K562 (cell line): ENCODE measurements at regions not wholly inside any gene's neighbourhood (a gene's known extent, or its start where the extent isn't known, plus 50 kb on each side); places are given as distances from the start of the nearest gene placed in this dataset.
"Not testable (repeated sequence)": the region's sequence is repeated elsewhere in the genome, so short reads cannot be mapped to it uniquely, and the experiment has no call there.

ENCODE experiments used
- ATAC-seq: fragments of 200-7000 bp; cut with Tn5 transposase; 3 replicates; pipeline ENCODE4 v1.9.1; 2020; ENCODE audit warnings: moderate library complexity
- BruUV-seq: library from RNA; stranded (reverse); fragments of 400-500 nt; replicated peaks from 2 replicates; lab custom pipeline; 2021; lab: Mats Ljungman, UMichigan
- CTCF ChIA-PET: fragments of 300-600 bp; formaldehyde crosslinking; extraction: SDS; loops from one replicate; lab custom pipeline; 2021; ENCODE audit warnings: low intra/inter-chr PET ratio; lab: Yijun Ruan, JAX
- POLR2A ChIA-PET: fragments of 300-600, 350-650 bp; sonication (Branson Sonifier 250); formaldehyde crosslinking; extraction: SDS; loops from one replicate; lab custom pipeline; 2021; ENCODE audit warnings: antibody characterized with exemption, inconsistent platforms; lab: Yijun Ruan, JAX
- DNase-seq, 4 experiments: peaks; one replicate each; pipeline versions ENCODE4 v3.0.0 to v3.0.0-alpha.2; 2011 to 2018; ENCODE audit warnings: low spot score in 3 of 4, mixed read lengths in 3 of 4; ENCODE audit errors: extremely low read depth in 1 of 4
- FAIRE-seq: peaks from 2 replicates; lab custom pipeline; 2011; peaks lifted over from hg19 to GRCh38; lab: Jason Lieb, UNC
- H2AFZ ChIP-seq: 2 replicates; pipeline ENCODE4 v1.6.0; 2011; ENCODE audit warnings: low read depth, low read length, control low read depth, inconsistent platforms
- H3K27ac ChIP-seq: fragments of 200-600 bp; 3 replicates; pipeline ENCODE4 v1.8.0; 2011; ENCODE audit warnings: low read depth, mild to moderate bottlenecking, control low read depth, inconsistent platforms, low read length, moderate library complexity, mixed read lengths; ENCODE audit errors: extremely low read depth
- H3K27me3 ChIP-seq, 2 experiments: fragments of 300-600 bp in 1 of 2; 2 replicates in 1 of 2; 3 replicates in 1 of 2; pipeline versions ENCODE4 v1.6.0 to v1.8.0; 2011; ENCODE audit warnings: inconsistent platforms in 2 of 2, low read length in 2 of 2, mild to moderate bottlenecking in 1 of 2, mixed read lengths in 1 of 2, moderate library complexity in 1 of 2; ENCODE audit not compliant: control insufficient read depth in 2 of 2, insufficient read depth in 2 of 2
- H3K36me3 ChIP-seq: fragments of 300-600 bp; 3 replicates; pipeline ENCODE4 v1.8.0; 2011; ENCODE audit warnings: mild to moderate bottlenecking, low read length, inconsistent platforms; ENCODE audit not compliant: control insufficient read depth, insufficient read depth
- H3K4me1 ChIP-seq, 2 experiments: fragments of 200-600 bp in 1 of 2; replicated peaks in 1 of 2; 2 replicates in 1 of 2; 3 replicates in 1 of 2; pipeline versions ENCODE4 v1.5.1 to v1.8.0; 2011; ENCODE audit warnings: inconsistent platforms in 2 of 2, low read length in 2 of 2, mild to moderate bottlenecking in 1 of 2, mixed read lengths in 1 of 2, moderate library complexity in 1 of 2; ENCODE audit not compliant: control insufficient read depth in 2 of 2, insufficient read depth in 2 of 2
- H3K4me2 ChIP-seq: 2 replicates; pipeline ENCODE4 v1.6.1; 2011; ENCODE audit warnings: low read length, control low read depth, inconsistent platforms, mixed read lengths; ENCODE audit not compliant: insufficient read depth
- H3K4me3 ChIP-seq: fragments of 200-600 bp; sonication (generic), shearing (Covaris generic); 2 replicates; pipeline ENCODE4 v1.5.1; 2016; ENCODE audit warnings: control low read depth, inconsistent platforms
- H3K79me2 ChIP-seq: fragments of 200-600 bp; 3 replicates; pipeline ENCODE4 v1.8.0; 2011; ENCODE audit warnings: low read length, inconsistent platforms; ENCODE audit not compliant: control insufficient read depth, insufficient read depth
- H3K9ac ChIP-seq, 2 experiments: 2 replicates each; pipeline versions ENCODE4 v1.6.0 to v1.6.1; 2011; ENCODE audit warnings: low read depth in 2 of 2, low read length in 2 of 2, control low read depth in 1 of 2, inconsistent platforms in 1 of 2, mild to moderate bottlenecking in 1 of 2, mixed read lengths in 1 of 2; ENCODE audit not compliant: insufficient read depth in 1 of 2
- H3K9me1 ChIP-seq: one replicate; pipeline ENCODE4 v1.6.0; 2011; ENCODE audit warnings: inconsistent platforms, mild to moderate bottlenecking, low read length, moderate library complexity; ENCODE audit not compliant: control insufficient read depth, insufficient read depth
- H3K9me3 ChIP-seq: replicated peaks from 2 replicates; pipeline ENCODE4 v1.5.1; 2011; ENCODE audit warnings: low read depth, low read length, inconsistent platforms; ENCODE audit not compliant: control insufficient read depth, insufficient read depth
- H4K20me1 ChIP-seq: replicated peaks from 2 replicates; pipeline ENCODE4 v1.6.1; 2011; ENCODE audit warnings: low read length, inconsistent platforms, mixed read lengths; ENCODE audit not compliant: control insufficient read depth, insufficient read depth
- CTBP1 ChIP-seq: fragments of 450-650 bp; IDR thresholded peaks from 2 replicates; pipeline ENCODE4 v1.6.1; 2016; ENCODE audit warnings: borderline replicate concordance
- GABPA ChIP-seq: fragments of 200-800 bp; sonication (Bioruptor generic); conservative IDR thresholded peaks from 2 replicates; pipeline ENCODE4 v1.6.1; 2016; ENCODE audit warnings: low read depth, missing genetic modification characterization, missing compliant biosample characterization
- KDM1A ChIP-seq, 2 experiments: fragments of 450-650 bp; IDR thresholded peaks; 2 replicates each; pipeline ENCODE4 v1.6.1; 2016; ENCODE audit warnings: mild to moderate bottlenecking in 2 of 2
- MED1 ChIP-seq: sonication (generic); formaldehyde crosslinking; IDR thresholded peaks from 2 replicates; pipeline ENCODE4 v1.8.1; 2023; ENCODE audit warnings: missing genetic modification reagents, borderline replicate concordance
- NR2F6 ChIP-seq: fragments of 450-650 bp; formaldehyde crosslinking; IDR thresholded peaks from 2 replicates; pipeline ENCODE4 v1.4.0; 2020; ENCODE audit warnings: mild to moderate bottlenecking
- RBBP5 ChIP-seq: fragments of 200-600 bp; sonication (generic); IDR thresholded peaks from 2 replicates; pipeline ENCODE4 v1.6.1; 2012; ENCODE audit warnings: borderline replicate concordance, mild to moderate bottlenecking, low read length, control low read depth, inconsistent platforms; ENCODE audit not compliant: insufficient read depth, poor library complexity, severe bottlenecking
- SAFB2 ChIP-seq: fragments of 200-400 bp; formaldehyde crosslinking; IDR thresholded peaks from 2 replicates; pipeline ENCODE4 v1.6.1; 2018; ENCODE audit warnings: borderline replicate concordance, low read length, low read depth, moderate library complexity; ENCODE audit not compliant: severe bottlenecking
- STAG1 ChIP-seq: sonication (generic); formaldehyde crosslinking; IDR thresholded peaks from 2 replicates; pipeline ENCODE4 v1.5.0; 2020; ENCODE audit warnings: missing genetic modification reagents, borderline replicate concordance
- THRA ChIP-seq: fragments of 450-650 bp; IDR thresholded peaks from 2 replicates; pipeline ENCODE4 v1.6.1; 2017; ENCODE audit warnings: mild to moderate bottlenecking, moderate library complexity
- WGBS: fragments of 100-300 bp; shearing (Covaris generic); methylation state at CpG from one replicate; pipeline ENCODE4 v1.1.6; 2016; ENCODE audit warnings: low coverage, mixed read lengths; ENCODE audit not compliant: insufficient coverage; ENCODE audit errors: missing lambda C conversion rate; 5-methylcytosine and 5-hydroxymethylcytosine counted together
- in situ Hi-C: fragments of 300-500 bp; cut with MboI; formaldehyde crosslinking; loops from 4 replicates; pipeline ENCODE4 v1.15.0; 2018; ENCODE audit warnings: inconsistent platforms, mixed read lengths
- intact Hi-C: fragments of 100-400 bp; cut with micrococcal nuclease; formaldehyde crosslinking; loops from 2 replicates; pipeline ENCODE4 v1.14.2; 2022
- TF ChIP-seq, protein P1 (sequence below): fragments of 250-450 bp; sonication (Bioruptor Pico); IDR thresholded peaks from 2 replicates; pipeline ENCODE4 v1.5.0; 2021

DNA sequence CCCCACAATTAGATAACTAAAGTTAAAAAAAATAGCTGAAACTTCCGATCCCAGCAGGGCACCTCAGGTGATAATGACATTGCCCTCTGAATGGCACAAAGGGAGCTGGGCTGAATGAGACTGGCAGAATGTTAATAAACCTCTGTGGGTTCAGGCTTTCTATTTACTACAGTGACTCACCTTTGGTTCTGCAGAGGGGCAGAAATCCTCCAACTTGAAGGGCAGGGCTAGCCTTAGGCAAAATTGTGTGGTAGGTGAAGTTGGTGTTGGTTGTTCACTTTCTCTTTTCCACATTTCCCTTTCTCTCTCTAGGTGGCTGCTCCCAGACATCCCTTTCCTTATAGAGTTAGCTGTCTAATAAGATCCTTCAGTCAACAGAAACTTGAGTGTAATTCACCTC lies 625.2 kb downstream of the EPM2A start:
- H3K4me1 ChIP-seq, result no peaks in the 10 kb centered on the region
- H3K36me3 ChIP-seq, result no peaks in the 10 kb centered on the region
- no peak overlapping the region for H3K4me2 ChIP-seq
- intact Hi-C loops, result no loop called here
- H3K27ac ChIP-seq, result no peak overlapping the region
- 0% methylated on average over 1 of the region's 1 CpG for WGBS
- no peak overlapping the region for H3K9ac ChIP-seq
- no peaks in the 10 kb centered on the region for H3K79me2 ChIP-seq
- no peak for FAIRE-seq
- TF ChIP-seq RBBP5, result no peak
- no peak for TF ChIP-seq CTBP1
- TF ChIP-seq KDM1A (IDR thresholded peaks at IDR 0.05), result no peak
- TF ChIP-seq SAFB2, result no peak
- TF ChIP-seq GABPA (tag), result no peak
- TF ChIP-seq STAG1 (CRISPR knock-in tag), result no peak
- TF ChIP-seq, protein P1, sequence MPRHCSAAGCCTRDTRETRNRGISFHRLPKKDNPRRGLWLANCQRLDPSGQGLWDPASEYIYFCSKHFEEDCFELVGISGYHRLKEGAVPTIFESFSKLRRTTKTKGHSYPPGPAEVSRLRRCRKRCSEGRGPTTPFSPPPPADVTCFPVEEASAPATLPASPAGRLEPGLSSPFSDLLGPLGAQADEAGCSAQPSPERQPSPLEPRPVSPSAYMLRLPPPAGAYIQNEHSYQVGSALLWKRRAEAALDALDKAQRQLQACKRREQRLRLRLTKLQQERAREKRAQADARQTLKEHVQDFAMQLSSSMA, result no peak
- no peak for TF ChIP-seq MED1 (CRISPR knock-in tag)
- no peak for TF ChIP-seq THRA
- no peak for TF ChIP-seq NR2F6
- no peak for DNase-seq
- no peaks in the 10 kb centered on the region for H3K27me3 ChIP-seq
- no peak overlapping the region for H2AFZ ChIP-seq
- no peaks in the 10 kb centered on the region for H3K9me3 ChIP-seq
- POLR2A ChIA-PET, result no interaction called here
- BruUV-seq, result no TSS peak
- no peak overlapping the region for H3K4me3 ChIP-seq
- in situ Hi-C loops, result no loop called here
- CTCF ChIA-PET, result no interaction called here
- H4K20me1 ChIP-seq, result no peaks in the 10 kb centered on the region
- H3K9me1 ChIP-seq, result no peaks in the 10 kb centered on the region
- ATAC-seq, result no peak

GRCh38 chr6:145111407-145111806 lies 623.9 kb downstream of the EPM2A start:
- H2AFZ ChIP-seq, H3K79me2 ChIP-seq, H3K27ac ChIP-seq, H3K9me1 ChIP-seq, H3K4me2 ChIP-seq, H3K9ac ChIP-seq, H3K36me3 ChIP-seq, POLR2A ChIA-PET, H3K9me3 ChIP-seq, in situ Hi-C loops, CTCF ChIA-PET, intact Hi-C loops, FAIRE-seq, DNase-seq, H3K27me3 ChIP-seq, ATAC-seq, H3K4me1 ChIP-seq, BruUV-seq, H4K20me1 ChIP-seq, H3K4me3 ChIP-seq: not testable (repeated sequence)
- 4% methylated on average over 2 of the region's 2 CpGs for WGBS
